A549 (cell line): ENCODE measurements at regions not wholly inside any gene's neighbourhood (a gene's known extent, or its start where the extent isn't known, plus 50 kb on each side); places are given as distances from the start of the nearest gene placed in this dataset.

Experiments used
- ATAC-seq, 2 experiments: fragments of 200-7000 bp in 1 of 2; fragments of >200 bp in 1 of 2; cut with Nextera tagmentation in 1 of 2; cut with Tn5 transposase in 1 of 2; 3 replicates each; pipeline versions ENCODE4 v1.8.0 to v1.9.1; 2018 to 2020; ENCODE audit warnings: mild to moderate bottlenecking in 1 of 2, moderate library complexity in 1 of 2
- CTCF ChIA-PET: fragments of 300-600 bp; sonication (Branson Sonifier 250); formaldehyde crosslinking; extraction: SDS; loops from one replicate; lab custom pipeline; 2021; ENCODE audit warnings: antibody characterized with exemption, inconsistent platforms; lab: Yijun Ruan, JAX
- POLR2A ChIA-PET: fragments of 350-600 bp; formaldehyde crosslinking; extraction: SDS; loops from one replicate; lab custom pipeline; 2021; ENCODE audit warnings: antibody characterized with exemption, inconsistent platforms; lab: Yijun Ruan, JAX
- DNase-seq, 2 experiments: peaks; one replicate each; pipeline versions ENCODE4 v3.0.0 to v3.0.0-alpha.2; 2011 to 2016; ENCODE audit warnings: low read depth in 1 of 2, low spot score in 1 of 2
- FAIRE-seq: peaks from 2 replicates; lab custom pipeline; 2011; peaks lifted over from hg19 to GRCh38; lab: Jason Lieb, UNC
- H3K27ac ChIP-seq, 2 experiments: fragments of >200 bp; sonication (Bioruptor Twin); formaldehyde crosslinking; 3 replicates each; pipeline ENCODE4 v1.5.1; 2016 to 2017
- H3K4me1 ChIP-seq: fragments of >200 bp; sonication (Bioruptor Twin); formaldehyde crosslinking; 3 replicates; pipeline ENCODE4 v1.6.1; 2016
- H3K4me2 ChIP-seq: fragments of >200 bp; sonication (Bioruptor Twin); formaldehyde crosslinking; 3 replicates; pipeline ENCODE4 v1.6.1; 2016
- H3K4me3 ChIP-seq: fragments of >200 bp; sonication (Bioruptor Twin); formaldehyde crosslinking; 3 replicates; pipeline ENCODE4 v1.5.1; 2016
- H3K9me3 ChIP-seq: fragments of >200 bp; sonication (Bioruptor Twin); formaldehyde crosslinking; 3 replicates; pipeline ENCODE4 v1.6.1; 2016
- ATOH8 ChIP-seq: fragments of 250-450 bp; sonication (Bioruptor Pico); IDR thresholded peaks from 2 replicates; pipeline ENCODE4 v1.5.0; 2020; ENCODE audit warnings: low read depth, mild to moderate bottlenecking, moderate library complexity
- BHLHE40 ChIP-seq: IDR thresholded peaks from 2 replicates; pipeline ENCODE4 v1.6.1; 2012; ENCODE audit warnings: low read depth, low read length, inconsistent platforms
- CHD2 ChIP-seq: fragments of 150-350 bp; IDR thresholded peaks from 2 replicates; pipeline ENCODE4 v1.6.1; 2014; ENCODE audit warnings: low read length; ENCODE audit not compliant: partially characterized antibody
- CHD4 ChIP-seq: fragments of 200-600 bp; sonication (generic); IDR thresholded peaks from 2 replicates; pipeline ENCODE4 v1.6.1; 2016; ENCODE audit warnings: antibody characterized with exemption, mild to moderate bottlenecking, borderline replicate concordance
- CTCF ChIP-seq: fragments of >200 bp; sonication (Bioruptor Twin); formaldehyde crosslinking; IDR thresholded peaks from 3 replicates; pipeline ENCODE4 v1.5.1; 2016
- E2F6 ChIP-seq: IDR thresholded peaks from 2 replicates; pipeline ENCODE4 v1.6.1; 2012; ENCODE audit warnings: low read depth, borderline replicate concordance
- FOSB ChIP-seq: fragments of 250-450 bp; sonication (Bioruptor Pico); IDR thresholded peaks from 2 replicates; pipeline ENCODE4 v1.5.0; 2020; ENCODE audit warnings: mild to moderate bottlenecking, moderate library complexity
- HES2 ChIP-seq: fragments of >200 bp; sonication (Bioruptor Twin); formaldehyde crosslinking; IDR thresholded peaks from 2 replicates; pipeline ENCODE4 v1.6.1; 2016
- HEYL ChIP-seq: fragments of 250-450 bp; sonication (Bioruptor Pico); IDR thresholded peaks from 2 replicates; pipeline ENCODE4 v1.8.0; 2021; ENCODE audit warnings: mild to moderate bottlenecking, moderate library complexity
- HMGXB4 ChIP-seq: fragments of 250-450 bp; sonication (Bioruptor Pico); IDR thresholded peaks from 2 replicates; pipeline ENCODE4 v1.5.0; 2021; ENCODE audit warnings: mild to moderate bottlenecking, moderate library complexity, borderline replicate concordance
- JUN ChIP-seq, 2 experiments: fragments of >200 bp; sonication (Bioruptor Twin); formaldehyde crosslinking; IDR thresholded peaks; 2 replicates in 1 of 2; 3 replicates in 1 of 2; pipeline ENCODE4 v1.6.1; 2016 to 2017
- JUNB ChIP-seq: fragments of >200 bp; sonication (Bioruptor Twin); formaldehyde crosslinking; IDR thresholded peaks from 2 replicates; pipeline ENCODE4 v1.6.1; 2016
- KDM1A ChIP-seq: fragments of 200-600 bp; sonication (generic); IDR thresholded peaks from 2 replicates; pipeline ENCODE4 v1.6.1; 2016; ENCODE audit warnings: low read depth, mild to moderate bottlenecking
- MAZ ChIP-seq: fragments of 150-350 bp; IDR thresholded peaks from 2 replicates; pipeline ENCODE4 v1.6.1; 2014; ENCODE audit warnings: antibody characterized with exemption, low read depth, low read length, borderline replicate concordance
- NPAS2 ChIP-seq: fragments of 250-450 bp; sonication (Bioruptor Pico); IDR thresholded peaks from 2 replicates; pipeline ENCODE4 v1.8.0; 2022; ENCODE audit warnings: mild to moderate bottlenecking, moderate library complexity, borderline replicate concordance
- PBX3 ChIP-seq: IDR thresholded peaks from 2 replicates; pipeline ENCODE4 v1.6.1; 2012
- POLR2AphosphoS2 ChIP-seq: conservative IDR thresholded peaks from 2 replicates; pipeline ENCODE4 v1.6.1; 2012; ENCODE audit warnings: low read length, improper control_type of control experiment, inconsistent platforms
- RCOR1 ChIP-seq: fragments of 150-350 bp; IDR thresholded peaks from 2 replicates; pipeline ENCODE4 v1.6.1; 2014; ENCODE audit warnings: antibody characterized with exemption, low read length, low read depth
- SREBF2 ChIP-seq: fragments of 450-650 bp; IDR thresholded peaks from 2 replicates; pipeline ENCODE4 v1.6.1; 2014; ENCODE audit warnings: mild to moderate bottlenecking, moderate library complexity
- USF2 ChIP-seq: fragments of 450-650 bp; IDR thresholded peaks from 2 replicates; pipeline ENCODE4 v1.6.1; 2014; ENCODE audit warnings: antibody characterized with exemption
- ZFP36 ChIP-seq: fragments of 450-650 bp; IDR thresholded peaks from 2 replicates; pipeline ENCODE4 v1.6.1; 2014; ENCODE audit warnings: borderline replicate concordance; ENCODE audit not compliant: partially characterized antibody
- ZSCAN20 ChIP-seq: fragments of 250-450 bp; sonication (Bioruptor Pico); IDR thresholded peaks from 2 replicates; pipeline ENCODE4 v1.8.0; 2022; ENCODE audit warnings: mild to moderate bottlenecking, moderate library complexity
- WGBS: methylation state at CpG from one replicate; pipeline ENCODE4 v1.1.6; 2017; ENCODE audit errors: missing lambda C conversion rate; 5-methylcytosine and 5-hydroxymethylcytosine counted together

GRCh38 chr1:81156887-81157286 lies 643.8 kb upstream of the ADGRL2 start:
- Histone ChIP-seq H3K27ac (no peak overlapping the region), H3K4me2 (no peak overlapping the region), H3K4me3 (no peak overlapping the region), H3K4me1 (no peaks in the 10 kb centered on the region), H3K9me3 (no peaks in the 10 kb centered on the region)
- FAIRE-seq: no peak
- no peak for DNase-seq
- ChIA-PET POLR2A (no interaction called here), CTCF (no interaction called here)
- WGBS: 0% methylated on average over 1 of the region's 1 CpG
- TF ChIP-seq HMGXB4 (CRISPR knock-in tag) (no peak), PBX3 (no peak), BHLHE40 (no peak), POLR2AphosphoS2 (no peak), ZSCAN20 (CRISPR knock-in tag) (no peak), JUN (IDR thresholded peaks at IDR 0.05) (no peak), HES2 (no peak), SREBF2 (no peak), KDM1A (no peak), JUNB (no peak)
- ATAC-seq: no peak

GRCh38 chr1:81155131-81155530 lies 645.6 kb upstream of the ADGRL2 start:
- Histone ChIP-seq H3K4me1 (no peaks in the 10 kb centered on the region), H3K4me2 (no peak overlapping the region), H3K4me3 (no peak overlapping the region), H3K27ac (no peak overlapping the region), H3K9me3 (no peaks in the 10 kb centered on the region)
- no peak for FAIRE-seq
- 37% methylated on average over 1 of the region's 1 CpG for WGBS
- no peak for DNase-seq
- TF ChIP-seq RCOR1 (no peak), MAZ (no peak), FOSB (CRISPR knock-in tag) (no peak), BHLHE40 (no peak), ZFP36 (no peak), CTCF (no peak), SREBF2 (no peak), HEYL (CRISPR knock-in tag) (no peak), CHD4 (no peak), E2F6 (no peak), USF2 (no peak), NPAS2 (CRISPR knock-in tag) (no peak), ATOH8 (CRISPR knock-in tag) (no peak), CHD2 (no peak)
- CTCF ChIA-PET: no interaction called here
- no peak for ATAC-seq
- POLR2A ChIA-PET: no interaction called here
